ENCODE measurements at regions not wholly inside any gene's neighbourhood (a gene's known extent, or its start where the extent isn't known, plus 50 kb on each side); places are given as distances from the start of the nearest gene placed in this dataset.
A peak's percentile ranks its signal among the peaks of the same experiment; 100 is the strongest.

DNA sequence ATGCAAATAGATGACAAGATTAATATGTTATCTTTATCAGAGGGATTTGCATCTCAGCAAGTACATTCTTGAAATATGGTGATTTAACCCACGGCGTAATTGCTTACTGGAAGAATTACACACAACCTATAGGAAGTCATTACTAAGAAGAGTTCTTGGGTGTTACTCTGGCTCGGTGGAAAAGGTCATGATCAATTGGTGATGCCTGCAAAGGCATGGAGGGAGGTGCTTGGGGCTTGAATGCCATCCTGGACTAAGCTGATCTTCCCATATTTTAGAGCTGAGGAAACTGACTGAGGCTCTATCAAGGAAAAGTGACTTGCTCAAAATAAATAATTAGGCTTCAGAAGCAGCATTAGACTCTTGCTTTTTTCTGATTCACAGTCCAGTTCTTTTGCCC is 137.5 kb upstream of the JUN start:
- Mint-ChIP-seq H3K4me3 (no peak overlapping the region), H3K9me3 (ENCODE audit: insufficient read depth) (no peaks in the 10 kb centered on the region), H3K27ac (no peak overlapping the region), H3K4me1 (ENCODE audit: low read depth) (peaks cover 19% of the 10 kb centered on the region), H3K36me3 (ENCODE audit: low read depth) (no peaks in the 10 kb centered on the region), H3K27me3 (ENCODE audit: low read depth) (peaks cover 3% of the 10 kb centered on the region)
- ATAC-seq (no peak), DNase-seq (no peak)
- CTCF ChIA-PET = interaction anchor here (2.4 kb wide), 1 partner anchor 11 kb away, joined by 10 read pairs; no protein-coding TSS in a partner anchor
- POLR2A ChIA-PET = interaction anchor here (0.7 to 3.3 kb wide), 3 partner anchors 63 to 138 kb away, joined by 3 to 14 read pairs (median 3); partner anchors contain the start of gene JUN

DNA sequence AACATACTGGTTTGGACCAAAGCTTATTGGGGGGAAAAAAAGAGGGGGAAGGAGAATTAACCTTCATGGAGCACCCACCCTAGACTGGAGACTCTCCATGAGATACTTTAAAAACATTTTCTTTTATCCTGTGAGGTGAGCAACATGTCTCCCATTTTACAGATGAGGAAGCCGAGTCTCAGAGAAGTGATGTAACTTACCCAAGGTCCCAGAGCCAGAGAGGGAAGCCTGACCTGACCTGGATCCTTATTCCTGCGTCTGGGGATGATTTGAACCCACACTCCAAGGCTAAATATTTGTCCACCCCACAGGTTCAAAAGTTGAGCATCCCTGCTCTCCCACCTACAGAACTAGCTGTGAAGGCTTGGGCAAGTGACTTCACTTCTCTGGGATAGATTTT is 137.9 kb upstream of the JUN start:
- Mint-ChIP-seq H3K36me3 (ENCODE audit: low read depth) (no peaks in the 10 kb centered on the region), H3K27me3 (ENCODE audit: low read depth) (peaks cover 3% of the 10 kb centered on the region), H3K4me1 (ENCODE audit: low read depth) (peaks cover 21% of the 10 kb centered on the region), H3K4me3 (no peak overlapping the region), H3K9me3 (ENCODE audit: insufficient read depth) (no peaks in the 10 kb centered on the region), H3K27ac (peak overlapping the region; percentile 83)
- no peak for ATAC-seq
- DNase-seq = no peak
- ChIA-PET CTCF (interaction anchor here (2.4 kb wide), 1 partner anchor 11 kb away, joined by 10 read pairs; no protein-coding TSS in a partner anchor), POLR2A (interaction anchor here (0.6 to 3.3 kb wide), 2 partner anchors 139 to 390 kb away, joined by 3 to 14 read pairs; partner anchors contain the start of gene JUN)

DNA sequence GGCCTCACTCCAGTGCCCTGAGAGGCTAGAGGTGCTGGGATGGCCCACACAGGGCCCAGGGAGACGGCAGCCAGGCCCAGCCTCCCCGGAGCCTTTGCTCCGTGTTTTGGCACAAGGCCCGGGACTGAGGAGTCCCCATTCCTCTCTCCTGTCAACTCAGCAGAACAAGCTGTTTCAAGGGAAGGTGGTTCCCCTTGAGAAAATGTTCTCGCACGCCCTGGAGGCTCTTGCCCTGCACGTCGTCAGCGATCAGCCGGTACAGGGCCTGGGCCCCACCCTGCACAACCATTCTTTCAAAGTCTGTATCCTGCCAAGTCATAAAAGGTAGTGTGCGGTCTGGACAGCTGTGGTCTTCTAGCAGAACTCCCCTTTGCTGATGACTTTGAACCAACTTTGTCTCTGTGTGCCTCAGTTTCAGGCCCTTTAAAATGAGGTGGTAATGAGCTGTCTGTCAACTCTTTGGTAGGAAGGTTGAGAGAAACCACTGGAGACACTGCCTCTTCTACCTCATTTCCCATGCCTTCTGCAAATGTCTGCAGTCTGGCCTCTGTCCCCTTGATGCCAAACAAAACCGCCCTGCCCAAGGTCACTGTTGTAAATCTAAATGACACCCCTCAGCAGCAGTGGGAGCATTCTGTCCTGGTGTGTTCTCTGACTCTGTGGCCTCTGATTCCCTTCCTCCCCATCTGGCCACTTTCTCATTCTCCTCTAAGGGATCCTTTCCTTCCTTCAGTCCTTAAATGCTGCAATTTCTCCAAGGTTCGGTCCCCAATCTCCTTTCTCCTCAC is 138.6 kb upstream of the JUN start:
- DNase-seq = peak; percentile 87
- CTCF ChIA-PET = no interaction called here
- peak overlapping the region; percentile 20 for H3K4me3 Mint-ChIP-seq
- POLR2A ChIA-PET = interaction anchor here (0.6 to 3.3 kb wide), 6 partner anchors 64 to 837 kb away, joined by 3 to 14 read pairs (median 3); partner anchors contain the start of gene JUN
- H3K27me3 Mint-ChIP-seq (ENCODE audit: low read depth) = no peaks in the 10 kb centered on the region
- H3K4me1 Mint-ChIP-seq (ENCODE audit: low read depth) = peaks cover 28% of the 10 kb centered on the region
- H3K9me3 Mint-ChIP-seq (ENCODE audit: insufficient read depth) = no peaks in the 10 kb centered on the region
- H3K36me3 Mint-ChIP-seq (ENCODE audit: low read depth) = no peaks in the 10 kb centered on the region
- peak; percentile 99 for ATAC-seq
- H3K27ac Mint-ChIP-seq = peak overlapping the region; percentile 83

DNA sequence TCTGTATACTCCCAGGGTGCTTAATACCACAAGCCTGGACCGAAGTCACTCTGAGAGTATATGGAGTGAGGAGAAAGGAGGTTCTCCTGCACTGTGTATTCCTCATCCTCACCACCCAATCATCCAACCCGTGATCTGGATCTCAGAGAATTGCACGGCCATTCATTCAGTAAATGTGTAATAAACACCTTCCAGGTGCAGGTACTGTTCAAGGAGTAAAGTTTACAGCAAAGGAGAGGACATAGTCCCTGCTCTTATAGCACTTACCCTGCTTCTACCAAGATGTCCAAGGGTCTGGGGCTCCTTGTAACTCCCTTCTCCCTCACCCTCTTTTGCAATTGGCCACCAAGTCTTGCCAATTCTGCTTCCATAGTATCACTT is 139.2 kb upstream of the JUN start:
- H3K27ac Mint-ChIP-seq = peak overlapping the region; percentile 83
- H3K4me1 Mint-ChIP-seq (ENCODE audit: low read depth) = peaks cover 34% of the 10 kb centered on the region
- H3K27me3 Mint-ChIP-seq (ENCODE audit: low read depth) = no peaks in the 10 kb centered on the region
- DNase-seq (no peak), ATAC-seq (no peak)
- H3K9me3 Mint-ChIP-seq (ENCODE audit: insufficient read depth) = no peaks in the 10 kb centered on the region
- CTCF ChIA-PET = no interaction called here
- H3K36me3 Mint-ChIP-seq (ENCODE audit: low read depth) = no peaks in the 10 kb centered on the region
- peak overlapping the region; percentile 20 for H3K4me3 Mint-ChIP-seq
- POLR2A ChIA-PET = interaction anchor here (0.7 to 3.3 kb wide), 4 partner anchors 65 to 836 kb away, joined by 3 to 14 read pairs (median 4); partner anchors contain the start of gene JUN

DNA sequence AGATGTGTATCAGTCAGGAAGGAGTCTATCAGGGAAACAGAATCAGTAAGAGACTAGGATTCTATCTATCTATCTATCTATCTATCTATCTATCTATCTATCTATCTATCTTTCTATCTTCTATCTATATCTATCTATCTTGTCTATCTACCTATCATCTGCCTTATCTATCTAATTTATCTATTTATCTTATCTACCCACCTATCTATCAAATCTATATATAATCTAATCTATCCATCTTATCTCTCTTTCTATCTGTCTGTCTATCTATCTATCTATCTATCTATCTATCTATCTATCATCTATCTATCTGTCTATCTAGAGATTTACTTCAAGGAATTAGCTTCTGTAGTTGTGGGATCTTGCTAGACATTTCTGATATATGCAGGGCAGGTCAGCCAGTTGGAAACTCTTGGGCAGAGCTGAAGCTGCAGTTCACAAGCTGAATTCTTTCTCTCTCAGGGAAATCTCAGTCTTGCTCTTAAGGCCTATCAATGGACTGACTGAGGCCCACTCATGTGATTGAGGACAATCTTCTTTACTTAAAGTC is 140.2 kb upstream of the JUN start:
- H3K4me1 Mint-ChIP-seq (ENCODE audit: low read depth) = peaks cover 43% of the 10 kb centered on the region
- H3K36me3 Mint-ChIP-seq (ENCODE audit: low read depth) = no peaks in the 10 kb centered on the region
- DNase-seq = no peak
- H3K9me3 Mint-ChIP-seq (ENCODE audit: insufficient read depth) = no peaks in the 10 kb centered on the region
- no peak for ATAC-seq
- CTCF ChIA-PET = no interaction called here
- H3K27ac Mint-ChIP-seq = no peak overlapping the region
- POLR2A ChIA-PET = no interaction called here
- no peaks in the 10 kb centered on the region for H3K27me3 Mint-ChIP-seq (ENCODE audit: low read depth)
- H3K4me3 Mint-ChIP-seq = no peak overlapping the region

DNA sequence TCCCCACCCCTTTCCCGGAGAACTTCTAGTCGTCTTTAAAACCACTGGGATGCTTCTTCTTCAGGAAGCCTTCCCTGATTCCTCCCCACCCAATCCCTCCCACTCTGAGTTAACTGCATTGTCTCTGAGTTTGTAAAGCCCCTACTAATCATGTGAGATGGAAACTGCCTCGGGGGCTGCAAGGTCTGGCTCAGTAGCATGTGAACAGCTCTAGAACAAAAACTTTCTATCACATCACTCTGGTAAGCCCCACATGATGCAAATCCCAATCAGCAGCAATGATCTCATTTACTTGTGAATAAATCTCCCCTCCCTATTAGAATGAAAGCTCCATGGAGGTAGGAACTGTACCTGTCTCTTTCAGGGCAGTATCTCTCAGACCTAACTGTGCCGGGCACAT is 141.0 kb upstream of the JUN start:
- H3K9me3 Mint-ChIP-seq (ENCODE audit: insufficient read depth) = no peaks in the 10 kb centered on the region

DNA sequence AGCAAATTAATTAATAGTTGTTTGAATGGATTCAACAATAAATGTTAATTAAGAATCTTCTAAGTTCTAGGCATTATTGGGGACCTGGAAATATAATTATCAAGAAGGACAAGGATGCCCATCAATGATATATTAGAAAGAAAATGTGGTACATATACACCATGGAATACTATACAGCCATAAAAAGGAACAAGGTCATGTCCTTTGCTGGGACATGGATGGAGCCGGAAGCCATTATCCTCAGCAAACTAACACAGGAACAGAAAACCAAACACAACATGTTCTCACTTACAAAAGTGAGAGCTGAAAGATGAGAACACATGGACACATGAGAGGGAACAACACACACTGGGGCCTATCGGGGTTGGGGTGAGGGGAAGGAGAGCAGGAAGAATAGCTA is 141.4 kb upstream of the JUN start:
- ChIA-PET POLR2A (no interaction called here), CTCF (interaction anchor here (1.0 to 1.2 kb wide), 2 partner anchors 11 to 143 kb away, joined by 3 read pairs; no protein-coding TSS in a partner anchor)
- no peaks in the 10 kb centered on the region for H3K36me3 Mint-ChIP-seq (ENCODE audit: low read depth)
- no peak for DNase-seq
- no peak overlapping the region for H3K4me3 Mint-ChIP-seq
- no peaks in the 10 kb centered on the region for H3K27me3 Mint-ChIP-seq (ENCODE audit: low read depth)
- no peak for ATAC-seq
- H3K9me3 Mint-ChIP-seq (ENCODE audit: insufficient read depth) = no peaks in the 10 kb centered on the region
- H3K27ac Mint-ChIP-seq = no peak overlapping the region
- H3K4me1 Mint-ChIP-seq (ENCODE audit: low read depth) = peaks cover 55% of the 10 kb centered on the region

More for the DNA sequence above, 141.0 kb upstream of the JUN start:
- H3K27me3 Mint-ChIP-seq (ENCODE audit: low read depth) = no peaks in the 10 kb centered on the region
- POLR2A ChIA-PET = no interaction called here
- H3K4me1 Mint-ChIP-seq (ENCODE audit: low read depth) = peaks cover 51% of the 10 kb centered on the region
- H3K4me3 Mint-ChIP-seq = no peak overlapping the region
- ATAC-seq = no peak
- no peak for DNase-seq
- CTCF ChIA-PET = interaction anchor here (1.0 to 1.2 kb wide), 2 partner anchors 12 to 143 kb away, joined by 3 read pairs; no protein-coding TSS in a partner anchor
- no peaks in the 10 kb centered on the region for H3K36me3 Mint-ChIP-seq (ENCODE audit: low read depth)
- no peak overlapping the region for H3K27ac Mint-ChIP-seq

DNA sequence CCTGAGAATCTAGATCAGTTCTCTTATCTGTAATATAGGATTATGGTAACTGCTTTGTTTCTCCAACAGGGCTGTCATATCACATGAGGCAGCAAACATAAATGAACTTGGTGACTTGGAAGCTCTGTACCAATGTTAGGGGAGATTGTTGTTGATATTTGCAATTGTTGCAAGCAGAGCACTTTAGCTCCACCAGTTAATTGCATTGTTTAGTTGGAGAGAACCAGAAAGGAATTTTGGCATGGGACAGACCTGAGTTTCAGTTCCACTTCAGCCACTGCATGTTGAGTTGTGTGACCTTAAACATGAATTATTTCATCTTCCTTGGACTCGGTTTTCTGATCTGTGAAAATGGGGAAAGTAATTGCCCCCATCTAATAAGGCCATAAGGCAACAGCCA is 142.3 kb upstream of the JUN start:
- ChIA-PET POLR2A (no interaction called here), CTCF (interaction anchor here (1.5 kb wide), 1 partner anchor 11 kb away, joined by 5 read pairs; no protein-coding TSS in a partner anchor)
- peaks cover 60% of the 10 kb centered on the region for H3K4me1 Mint-ChIP-seq (ENCODE audit: low read depth)
- ATAC-seq (no peak), DNase-seq (no peak)
- H3K4me3 Mint-ChIP-seq = no peak overlapping the region
- no peaks in the 10 kb centered on the region for H3K27me3 Mint-ChIP-seq (ENCODE audit: low read depth)
- H3K27ac Mint-ChIP-seq = no peak overlapping the region
- no peaks in the 10 kb centered on the region for H3K9me3 Mint-ChIP-seq (ENCODE audit: insufficient read depth)
- no peaks in the 10 kb centered on the region for H3K36me3 Mint-ChIP-seq (ENCODE audit: low read depth)

DNA sequence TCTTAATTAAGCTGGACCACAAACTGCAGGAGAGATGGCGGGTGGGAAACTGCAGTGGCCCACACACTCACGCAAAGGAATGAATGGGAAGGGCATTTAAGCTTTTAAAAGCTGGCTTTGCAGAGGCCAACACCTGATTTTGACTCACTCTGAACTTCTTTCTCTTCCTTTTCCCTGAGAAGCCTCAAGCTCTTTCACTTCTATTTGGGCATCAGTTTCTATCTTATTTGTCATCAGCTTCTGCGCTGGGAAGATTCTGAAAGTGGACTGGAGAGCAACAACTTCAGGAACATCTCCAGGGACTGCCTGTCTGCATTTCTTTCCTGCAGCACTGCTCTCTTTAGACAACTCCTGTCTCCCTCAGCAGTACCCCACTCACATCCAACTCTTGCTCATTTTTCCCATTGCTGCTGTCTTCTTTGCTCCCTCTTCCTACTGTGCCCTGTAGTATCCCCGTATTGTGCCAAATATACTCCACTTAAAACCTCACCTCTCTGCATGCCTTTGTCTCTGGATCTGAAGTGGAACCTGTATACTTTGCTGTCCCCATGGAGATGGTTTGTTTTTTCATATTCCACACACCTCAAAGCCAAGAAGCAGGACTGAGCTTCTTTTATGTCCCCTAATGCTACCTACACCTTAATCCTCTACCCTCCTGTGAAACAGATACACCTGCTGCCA is 143.3 kb upstream of the JUN start:
- Mint-ChIP-seq H3K27ac (no peak overlapping the region), H3K9me3 (ENCODE audit: insufficient read depth) (no peaks in the 10 kb centered on the region), H3K4me3 (no peak overlapping the region), H3K36me3 (ENCODE audit: low read depth) (no peaks in the 10 kb centered on the region), H3K4me1 (ENCODE audit: low read depth) (peaks cover 55% of the 10 kb centered on the region), H3K27me3 (ENCODE audit: low read depth) (no peaks in the 10 kb centered on the region)
- ATAC-seq (no peak), DNase-seq (no peak)
- POLR2A ChIA-PET = interaction anchor here (0.7 to 2.5 kb wide), 2 partner anchors 15 to 560 kb away, joined by 5 to 12 read pairs; no protein-coding TSS in a partner anchor
- CTCF ChIA-PET = interaction anchor here (0.8 to 1.5 kb wide), 2 partner anchors 10 to 12 kb away, joined by 3 to 5 read pairs; no protein-coding TSS in a partner anchor

DNA sequence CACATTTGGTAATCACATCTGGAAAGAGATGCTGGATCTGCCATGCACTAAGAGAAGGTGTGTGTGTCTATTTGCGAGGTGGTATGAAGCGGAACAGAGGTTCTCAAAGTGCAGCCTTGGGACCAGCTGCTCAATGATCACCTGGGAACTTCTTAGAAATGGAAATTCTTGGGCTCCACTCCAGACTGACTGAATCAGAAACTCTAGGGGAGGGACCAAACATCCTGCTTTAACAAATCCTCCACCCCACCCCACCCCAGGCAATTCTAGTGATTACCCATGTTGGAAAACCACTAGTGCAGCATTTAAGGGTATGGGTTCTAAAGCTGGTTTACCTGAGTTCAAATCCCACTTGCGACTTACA is 143.9 kb upstream of the JUN start:
- Mint-ChIP-seq H3K27ac (no peak overlapping the region), H3K27me3 (ENCODE audit: low read depth) (no peaks in the 10 kb centered on the region), H3K36me3 (ENCODE audit: low read depth) (no peaks in the 10 kb centered on the region), H3K4me3 (no peak overlapping the region), H3K9me3 (ENCODE audit: insufficient read depth) (no peaks in the 10 kb centered on the region), H3K4me1 (ENCODE audit: low read depth) (peaks cover 54% of the 10 kb centered on the region)
- no peak for ATAC-seq
- DNase-seq = no peak
- POLR2A ChIA-PET = interaction anchor here (2.5 kb wide), 1 partner anchor 14 kb away, joined by 12 read pairs; no protein-coding TSS in a partner anchor
- CTCF ChIA-PET = interaction anchor here (0.8 to 1.5 kb wide), 2 partner anchors 9 to 11 kb away, joined by 3 to 5 read pairs; no protein-coding TSS in a partner anchor

DNA sequence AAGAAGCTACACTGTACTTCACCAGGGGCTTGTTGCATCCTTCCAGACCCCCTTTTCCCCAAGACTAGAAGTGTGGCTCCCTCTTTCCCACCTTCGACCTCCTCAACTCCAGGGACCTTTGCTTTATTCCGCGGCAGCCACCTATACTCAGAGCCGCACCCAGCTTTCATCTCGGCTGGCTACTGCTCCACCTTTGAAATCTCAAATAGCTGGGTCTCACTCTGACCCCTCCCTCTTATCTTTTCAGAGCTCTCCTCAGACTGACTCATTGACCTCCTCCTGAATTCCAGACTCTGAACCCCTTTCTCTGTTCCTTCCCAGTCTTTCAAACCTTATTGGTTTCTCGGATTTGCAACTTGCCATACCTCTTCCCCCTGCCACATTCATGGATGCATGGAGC is 144.7 kb upstream of the JUN start:
- DNase-seq = no peak
- Mint-ChIP-seq H3K4me3 (no peak overlapping the region), H3K27ac (no peak overlapping the region), H3K4me1 (ENCODE audit: low read depth) (peaks cover 54% of the 10 kb centered on the region), H3K27me3 (ENCODE audit: low read depth) (no peaks in the 10 kb centered on the region), H3K36me3 (ENCODE audit: low read depth) (no peaks in the 10 kb centered on the region), H3K9me3 (ENCODE audit: insufficient read depth) (no peaks in the 10 kb centered on the region)
- ChIA-PET POLR2A (interaction anchor here (2.5 kb wide), 1 partner anchor 13 kb away, joined by 12 read pairs; no protein-coding TSS in a partner anchor), CTCF (interaction anchor here (1.5 kb wide), 2 partner anchors 10 to 771 kb away, joined by 3 to 5 read pairs; no protein-coding TSS in a partner anchor)
- no peak for ATAC-seq

Data from activated CD8-positive, alpha-beta T cell treated with anti-CD3 and anti-CD28 coated beads, Interleukin-2, amount 10 ng/mL, durations not matched to agents 7 days and 5 days (primary cell).